SK-MEL-5 (cell line): ENCODE measurements at regions not wholly inside any gene's neighbourhood (a gene's known extent, or its start where the extent isn't known, plus 50 kb on each side); places are given as distances from the start of the nearest gene placed in this dataset.

ENCODE experiments used
- DNase-seq: peaks from one replicate; pipeline ENCODE4 v3.0.0-alpha.2; 2016; ENCODE audit warnings: low read depth, low spot score
- in situ Hi-C: cut with HindIII; loops from 2 replicates; pipeline ENCODE4 v1.10.0; 2016; ENCODE audit warnings: low sequenced_read_pairs, high pct_unique_total_duplicates, low pct_unique_long_range_greater_than_20kb
- small RNA-seq, 2 experiments: library from RNA; depleted of rRNA; stranded (forward); fragments of <200 nt; gene quantifications; one replicate each; pipeline ENCODE3, GENCODE V24; 2014

DNA sequence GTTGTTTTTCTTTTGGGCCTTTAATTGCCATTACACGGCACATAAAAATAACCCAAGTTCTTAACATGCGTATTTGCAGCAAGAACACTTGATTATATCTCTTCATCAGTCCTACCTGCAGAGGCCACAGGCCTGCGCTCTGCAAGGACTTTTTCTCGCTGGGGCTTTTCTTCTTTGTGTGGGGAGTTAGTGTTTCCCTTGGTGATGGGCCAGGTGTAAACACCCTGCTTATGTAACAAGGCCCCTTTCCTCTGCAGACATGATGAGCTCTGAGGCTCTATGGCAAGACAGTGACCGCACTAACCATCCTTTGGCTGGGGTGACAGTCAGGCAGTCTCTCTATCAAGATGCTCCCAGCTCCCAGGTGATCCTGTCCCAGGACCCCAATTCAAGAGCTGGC, 97.8 kb upstream of the PCSK2 start:
- no peak for DNase-seq
- in situ Hi-C loops: no loop called here

DNA sequence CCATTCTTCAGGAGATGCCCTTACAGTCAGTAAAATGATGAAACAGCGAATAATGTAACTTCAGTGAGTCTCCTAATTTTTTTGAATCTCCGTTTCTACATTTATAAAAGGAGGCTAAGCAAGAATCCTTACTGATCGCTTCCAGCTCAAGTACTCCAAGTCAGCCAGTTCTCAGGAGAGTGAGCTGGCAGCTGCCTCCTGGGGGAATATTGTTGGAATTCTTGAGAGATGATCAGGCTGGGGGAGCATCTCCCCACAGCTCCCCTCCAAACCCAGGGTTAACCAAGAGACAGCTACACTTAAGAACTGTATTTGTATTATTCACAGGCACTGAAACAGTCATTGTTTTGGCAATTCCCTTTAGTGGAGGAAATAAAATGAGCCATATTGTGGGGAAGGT, 89.1 kb upstream of the PCSK2 start:
- DNase-seq: no peak

DNA sequence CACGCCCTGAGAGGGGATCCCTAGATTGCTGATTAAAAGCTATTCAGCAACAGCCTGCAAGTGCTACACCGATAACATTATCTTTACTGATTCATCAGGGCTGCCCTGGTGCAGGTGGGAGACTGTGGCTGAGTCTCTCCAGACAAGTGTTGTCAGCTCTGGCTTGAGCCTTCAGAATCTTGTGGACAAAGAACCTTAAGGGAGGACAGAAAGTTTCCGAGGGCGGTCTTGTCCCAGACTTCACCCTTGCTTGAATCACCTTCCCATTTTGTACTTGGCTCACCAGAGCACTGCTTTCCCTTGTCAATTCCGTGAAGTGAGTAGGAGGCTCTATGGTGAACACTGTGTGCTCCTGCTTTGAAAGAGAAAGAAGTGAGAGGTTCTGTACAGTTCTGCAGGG, 88.6 kb upstream of the PCSK2 start:
- in situ Hi-C loops: no loop called here
- no peak for DNase-seq

More for the DNA sequence above, 89.1 kb upstream of the PCSK2 start:
- in situ Hi-C loops: no loop called here

DNA sequence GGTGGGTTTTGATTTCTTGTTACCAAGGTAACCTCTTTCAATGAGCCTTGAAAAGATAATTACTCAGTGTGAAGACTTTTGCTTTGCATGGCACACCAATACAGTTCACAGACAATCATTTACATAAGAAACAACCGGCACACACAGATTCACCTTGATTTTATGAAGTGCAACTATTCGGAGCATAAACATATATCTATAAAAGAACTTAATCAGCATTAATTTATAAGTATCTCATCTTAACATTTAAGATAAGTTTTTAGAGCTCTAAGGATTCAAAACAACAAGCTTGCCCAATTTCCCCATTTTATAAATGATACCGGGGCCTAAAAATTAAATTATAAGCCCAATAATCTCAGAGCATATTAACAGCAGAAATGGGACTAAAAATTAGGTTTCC, 85.9 kb upstream of the PCSK2 start:
- DNase-seq: no peak
- in situ Hi-C loops: no loop called here

DNA sequence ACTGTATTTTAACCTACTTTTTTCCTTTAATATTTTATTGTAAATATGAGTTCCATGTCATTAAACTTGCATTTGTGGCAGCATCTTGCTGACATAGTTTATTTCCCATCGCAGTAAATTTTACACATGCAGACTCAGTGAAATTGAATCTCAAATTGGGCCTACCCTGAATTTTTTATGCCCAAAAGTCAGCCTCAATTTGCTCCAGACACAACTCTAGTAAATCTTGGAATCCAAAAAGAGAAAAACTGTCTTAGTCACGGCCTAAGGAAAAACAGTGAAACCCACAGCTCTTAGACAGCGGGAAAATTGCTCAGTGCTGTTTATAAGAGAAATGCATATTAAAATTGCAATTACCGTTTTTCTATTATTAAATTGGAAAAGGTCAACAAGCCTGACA, 85.3 kb upstream of the PCSK2 start:
- in situ Hi-C loops: no loop called here
- DNase-seq: no peak

DNA sequence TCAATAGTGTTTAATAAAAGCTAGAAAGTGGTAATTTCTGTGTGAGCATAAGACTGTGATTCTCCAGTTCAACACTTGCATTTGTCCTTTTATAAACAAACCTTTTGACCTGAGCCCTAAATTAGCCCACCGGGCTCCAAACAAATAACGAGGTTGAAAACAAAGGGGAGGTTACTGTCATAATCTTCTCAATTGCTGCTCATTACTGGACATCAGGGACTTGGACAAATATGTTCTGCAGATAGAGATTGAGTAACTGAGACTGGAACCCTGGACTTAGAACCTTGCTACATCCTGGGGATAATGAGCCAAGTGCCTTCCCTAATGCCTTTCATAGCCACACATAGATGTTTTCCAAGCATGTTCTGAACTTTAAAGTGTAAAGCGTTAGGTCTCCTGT, 84.2 kb upstream of the PCSK2 start:
- in situ Hi-C loops: no loop called here
- DNase-seq: no peak

DNA sequence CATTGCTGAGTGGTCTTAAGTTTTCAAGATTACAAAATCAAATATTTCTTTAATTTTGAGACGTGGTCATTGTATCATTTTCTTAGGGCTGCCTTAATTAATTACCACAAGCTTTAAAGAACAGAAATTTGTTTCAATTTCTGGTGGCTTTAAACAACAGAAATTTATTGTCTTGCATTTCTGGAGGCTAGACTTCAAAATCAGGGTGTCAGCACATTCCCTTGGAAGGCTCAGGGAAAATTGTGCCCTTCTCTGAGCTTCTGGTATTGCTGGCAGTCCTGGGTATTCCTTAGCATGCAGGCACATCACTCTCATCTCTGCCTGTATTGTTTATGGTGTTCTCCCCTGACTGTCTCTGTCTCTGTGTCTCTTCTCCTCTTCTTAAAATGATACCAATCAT, 76.0 kb upstream of the PCSK2 start:
- no peak for DNase-seq
- in situ Hi-C loops: no loop called here

DNA sequence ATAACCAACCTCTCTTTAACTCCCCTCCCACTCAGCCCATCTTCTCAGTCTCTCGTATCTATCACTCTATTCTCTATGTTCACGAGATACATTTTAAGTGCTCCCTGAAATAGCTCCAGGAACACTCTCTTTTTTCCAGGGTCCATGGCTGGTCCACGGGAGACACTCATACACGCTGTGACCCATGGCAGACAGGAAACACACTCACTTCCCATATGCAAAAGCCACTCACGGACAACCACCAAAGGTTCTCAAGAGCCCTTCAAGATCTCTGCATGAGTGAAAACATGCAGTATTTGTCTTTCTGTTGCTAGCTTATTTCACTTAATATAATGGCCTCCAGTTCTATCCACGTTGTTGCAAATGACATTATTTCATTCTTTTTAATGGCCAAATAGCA, 71.4 kb upstream of the PCSK2 start:
- in situ Hi-C loops: no loop called here
- DNase-seq: no peak

DNA sequence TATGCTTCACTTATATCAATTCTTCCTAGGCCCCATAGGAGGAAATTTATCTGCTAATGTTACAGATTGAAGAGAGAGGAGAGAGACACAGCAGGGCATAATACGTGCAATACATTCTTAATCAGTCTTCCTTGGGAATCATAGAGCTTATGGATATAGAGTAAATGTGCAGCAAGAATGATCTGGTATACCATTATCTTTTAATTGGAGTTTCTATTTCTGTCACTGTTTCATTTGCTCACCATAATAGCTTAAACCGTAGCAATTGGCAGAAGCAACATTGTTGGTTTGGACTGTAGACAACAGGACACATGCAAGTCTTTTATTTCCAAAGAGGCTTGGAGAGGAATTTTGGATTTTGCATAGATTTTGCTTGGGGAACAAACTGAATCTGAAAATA, 68.1 kb upstream of the PCSK2 start:
- in situ Hi-C loops: no loop called here

DNA sequence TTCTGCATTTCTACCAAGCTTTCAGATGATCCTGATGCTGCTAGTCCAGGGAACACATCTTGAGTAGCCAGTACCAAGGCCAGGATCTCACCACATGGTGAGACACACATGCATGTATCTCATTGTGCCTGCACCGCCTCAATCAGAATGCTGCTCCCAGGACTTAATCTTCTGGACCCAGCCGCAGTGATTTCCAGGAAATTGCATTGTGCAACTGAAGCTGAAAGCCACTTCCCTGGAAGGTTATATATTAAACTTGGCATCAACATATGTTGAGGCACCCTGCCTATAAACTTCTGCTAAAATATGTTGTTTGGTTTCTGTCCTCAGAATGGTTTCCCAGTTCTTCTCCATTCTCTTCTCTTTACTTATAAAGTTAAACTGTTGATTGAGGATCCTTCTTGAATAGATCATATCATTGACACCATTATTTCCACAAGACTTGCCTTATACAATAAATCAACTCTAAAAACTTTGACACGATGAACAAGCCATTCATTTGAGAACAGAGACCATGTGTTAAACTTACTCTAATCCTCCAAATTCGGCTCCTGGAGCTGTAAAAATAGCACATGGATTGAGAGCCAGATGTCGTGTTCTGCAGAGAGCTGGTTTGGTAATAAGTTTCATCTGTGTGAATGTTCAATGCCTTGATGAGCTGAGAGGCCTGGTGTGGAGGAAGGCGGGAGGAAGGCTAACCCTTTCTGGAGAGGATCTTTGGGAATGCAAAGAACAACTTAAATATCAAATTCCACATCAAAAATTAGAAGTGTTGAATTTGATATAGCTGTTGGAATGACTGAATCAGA, 65.0 kb upstream of the PCSK2 start:
- DNase-seq: peak; percentile 26
- in situ Hi-C loops: no loop called here

More for the DNA sequence above, 68.1 kb upstream of the PCSK2 start:
- no peak for DNase-seq

DNA sequence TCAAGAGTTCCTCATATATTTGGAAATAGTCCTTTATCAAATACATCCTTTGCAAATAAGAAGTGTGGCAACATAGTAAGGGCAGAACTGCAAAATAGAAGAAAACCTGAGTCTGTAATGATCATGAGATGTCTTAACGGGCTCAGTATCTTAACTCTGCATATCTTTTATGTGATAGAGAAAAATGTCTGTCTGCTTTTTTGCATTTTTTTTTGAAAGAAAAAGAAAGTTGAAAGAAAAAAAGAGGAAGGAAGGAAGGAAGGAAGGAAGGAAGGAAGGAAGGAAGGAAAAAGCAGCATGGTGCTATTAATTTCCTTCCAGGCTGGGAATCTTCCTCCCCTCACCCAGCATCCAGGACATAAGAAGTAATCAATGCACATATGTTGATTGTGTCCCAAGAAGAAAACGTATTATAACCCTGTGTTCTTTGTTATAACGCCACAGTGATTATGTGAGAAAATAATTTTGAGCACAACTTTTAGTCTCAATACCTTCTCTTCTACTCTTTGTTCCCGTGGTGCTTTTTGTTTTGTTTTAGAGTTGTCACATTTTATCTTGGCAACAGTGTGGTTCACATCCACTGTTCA, 58.7 kb upstream of the PCSK2 start:
- in situ Hi-C loops: no loop called here
- no peak for DNase-seq

DNA sequence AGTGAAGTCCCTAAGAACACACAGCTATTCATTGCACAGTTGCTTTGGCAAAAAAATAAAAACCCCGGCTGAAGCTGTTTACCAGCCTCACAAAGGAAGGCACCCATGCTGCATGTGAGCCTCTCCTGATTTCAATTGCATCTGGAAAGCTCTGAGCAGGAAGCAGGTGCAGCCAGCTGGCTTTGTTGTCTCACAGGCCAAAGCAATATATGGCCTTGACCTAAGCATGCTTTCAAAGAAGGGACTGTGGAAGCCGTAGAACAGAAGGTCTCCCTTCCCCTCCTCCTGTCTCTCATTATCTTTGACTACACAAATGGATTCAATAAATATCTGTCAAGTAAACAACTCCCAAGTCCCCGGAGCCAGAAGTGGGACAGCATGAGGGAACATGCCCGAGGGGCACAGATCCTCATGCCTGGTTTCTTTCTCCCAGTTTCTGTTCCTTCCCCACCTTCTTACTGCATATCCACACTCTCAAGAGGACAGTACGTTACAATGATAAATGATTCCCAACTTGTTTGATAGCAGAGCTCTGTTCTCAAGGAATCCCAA, 57.2 kb upstream of the PCSK2 start:
- in situ Hi-C loops: no loop called here
- DNase-seq: no peak

DNA sequence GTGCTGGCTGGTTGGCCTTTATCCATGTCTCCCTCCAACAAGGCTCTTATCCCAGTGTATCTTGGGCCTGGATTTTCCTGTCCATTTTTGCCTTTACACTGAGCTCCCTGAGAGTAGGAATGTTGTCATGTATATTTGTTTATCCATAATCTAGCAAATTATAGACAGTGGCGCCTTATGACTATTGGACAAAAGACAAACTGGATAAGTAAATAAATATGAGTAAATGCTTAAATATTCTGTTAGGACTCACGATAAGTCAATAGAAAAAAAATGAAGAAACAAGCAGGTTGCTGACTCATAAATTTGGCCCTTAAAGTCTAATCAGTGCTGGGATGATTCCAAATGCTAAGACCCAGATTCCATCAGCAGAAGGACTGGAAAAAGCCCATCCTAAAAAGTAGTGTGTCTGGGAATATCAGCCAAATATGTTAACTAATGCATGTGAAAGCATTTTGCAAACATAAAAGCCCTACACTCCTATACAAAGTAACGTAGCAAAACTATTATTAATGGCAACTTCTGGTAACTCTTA, 55.0 kb upstream of the PCSK2 start:
- DNase-seq: no peak
- in situ Hi-C loops: no loop called here

DNA sequence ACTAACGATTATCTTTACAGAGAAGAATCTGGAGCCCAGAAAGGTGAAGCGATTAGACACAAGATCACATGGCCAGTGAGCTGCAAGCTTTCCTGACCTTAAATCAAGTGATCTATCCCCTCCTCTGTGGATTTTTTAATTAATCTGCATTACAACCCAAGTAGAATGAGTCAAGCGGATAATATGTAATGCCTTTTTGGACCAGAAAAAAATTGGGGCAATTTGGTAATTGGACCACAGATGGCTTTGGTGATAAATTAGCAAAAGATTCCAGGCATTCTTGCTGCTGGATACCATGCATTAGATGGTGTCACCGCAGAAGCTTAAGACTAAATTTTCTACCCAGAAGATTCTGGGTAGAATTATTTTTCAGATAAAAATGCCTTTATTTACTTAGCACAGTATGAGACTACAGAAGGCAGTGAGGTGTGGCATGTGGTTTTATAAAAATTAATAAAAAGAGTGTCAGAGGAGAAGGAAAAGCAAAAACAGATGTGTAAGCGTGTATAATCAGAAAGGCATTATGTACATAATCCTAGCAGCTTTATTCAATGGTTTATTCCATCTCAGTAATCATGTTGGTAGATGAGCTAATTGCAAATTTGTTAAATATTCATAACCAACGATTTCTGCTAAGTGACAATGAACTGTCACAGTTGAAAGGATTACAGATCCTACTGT, 53.9 kb upstream of the PCSK2 start:
- DNase-seq: no peak
- in situ Hi-C loops: no loop called here

Small RNA genes in the stretch of these regions (small RNA-seq; reads per million reads assigned to genes)
- gene RF00012: 0 to 0.12 reads per million in 2 experiments
